CD4-positive, alpha-beta T cell (primary cell): ENCODE measurements at regions not wholly inside any gene's neighbourhood (a gene's known extent, or its start where the extent isn't known, plus 50 kb on each side); places are given as distances from the start of the nearest gene placed in this dataset.

Experiments
- ATAC-seq: fragments of 200-7000 bp; cut with Tn5 transposase; one replicate; pipeline ENCODE4 v1.10.0; 2022; ENCODE audit warnings: mild to moderate bottlenecking; ENCODE audit not compliant: poor library complexity
- CTCF ChIA-PET: fragments of 350-600 bp; sonication (Branson Sonifier 250); formaldehyde crosslinking; loops from one replicate; lab custom pipeline; 2021; ENCODE audit warnings: antibody characterized with exemption, inconsistent platforms; lab: Charles Lee
- POLR2A ChIA-PET: fragments of 350-600 bp; sonication (Branson Sonifier 250); formaldehyde crosslinking; loops from one replicate; lab custom pipeline; 2021; ENCODE audit warnings: antibody characterized with exemption, inconsistent platforms; lab: Charles Lee
- DNase-seq, 14 experiments: peaks; one replicate each; pipeline ENCODE4 v3.0.0-alpha.2; 2013 to 2020; ENCODE audit warnings: mixed read lengths in 2 of 14
- H3K27ac ChIP-seq, 2 donors: one replicate each; pipeline versions ENCODE4 v1.5.1 to v1.7.0; 2013; ENCODE audit warnings: low read length in 2 of 2, low read depth in 1 of 2, mild to moderate bottlenecking in 1 of 2
- H3K27me3 ChIP-seq, 2 experiments: 1 replicate in 1 of 2; 2 replicates in 1 of 2; pipeline versions ENCODE4 v1.6.1 to v1.7.0; 2013; ENCODE audit warnings: low read length in 2 of 2, control low read depth in 1 of 2, mild to moderate bottlenecking in 1 of 2, moderate library complexity in 1 of 2; ENCODE audit not compliant: insufficient read depth in 2 of 2, control insufficient read depth in 1 of 2
- H3K36me3 ChIP-seq: one replicate; pipeline ENCODE4 v1.6.1; 2013; ENCODE audit warnings: low read length, control low read depth; ENCODE audit not compliant: insufficient read depth
- H3K4me1 ChIP-seq: one replicate; pipeline ENCODE4 v1.6.1; 2013; ENCODE audit warnings: low read length, control low read depth; ENCODE audit not compliant: insufficient read depth
- H3K4me3 ChIP-seq: one replicate; pipeline ENCODE4 v1.5.1; 2013; ENCODE audit warnings: mild to moderate bottlenecking, low read length, moderate library complexity
- H3K9me3 ChIP-seq, 2 experiments: 1 replicate in 1 of 2; 2 replicates in 1 of 2; pipeline versions ENCODE4 v1.6.1 to v1.7.0; 2013; ENCODE audit warnings: low read length in 2 of 2, mild to moderate bottlenecking in 2 of 2, control low read depth in 1 of 2, moderate library complexity in 1 of 2; ENCODE audit not compliant: control insufficient read depth in 1 of 2, insufficient read depth in 1 of 2
- H3K27ac Mint-ChIP-seq: one replicate; pipeline ENCODE4 v1.8.0; 2020; ENCODE audit warnings: mixed read lengths
- H3K27me3 Mint-ChIP-seq: one replicate; pipeline ENCODE4 v1.8.0; 2021; ENCODE audit warnings: mixed read lengths
- H3K36me3 Mint-ChIP-seq: one replicate; pipeline ENCODE4 v1.8.0; 2021; ENCODE audit warnings: low read depth, mixed read lengths
- H3K4me1 Mint-ChIP-seq: one replicate; pipeline ENCODE4 v1.8.0; 2021; ENCODE audit warnings: low read depth, mixed read lengths
- H3K4me3 Mint-ChIP-seq: one replicate; pipeline ENCODE4 v1.8.0; 2020; ENCODE audit warnings: mild to moderate bottlenecking, mixed read lengths
- H3K9me3 Mint-ChIP-seq: one replicate; pipeline ENCODE4 v1.8.0; 2020; ENCODE audit warnings: mixed read lengths
- CTCF ChIP-seq: fragments of 200-600 bp; IDR thresholded peaks from one replicate; pipeline ENCODE4 v1.8.0; 2022; ENCODE audit warnings: antibody characterized with exemption, mild to moderate bottlenecking
- intact Hi-C, 2 experiments: fragments of 100-400 bp; cut with DNase I in 1 of 2; cut with micrococcal nuclease in 1 of 2; formaldehyde crosslinking; loops; one replicate each; pipeline versions ENCODE4 v1.15.1 to v1.9.0; 2023 to 2025; cut with DNase I, micrococcal nuclease

- H3K36me3 ChIP-seq = no peaks in the 10 kb centered on the region
- no peak overlapping the region for H3K27ac ChIP-seq
- ATAC-seq = no peak
- H3K4me1 ChIP-seq = no peaks in the 10 kb centered on the region
- Mint-ChIP-seq H3K36me3 (no peaks in the 10 kb centered on the region), H3K4me1 (no peaks in the 10 kb centered on the region), H3K4me3 (no peak overlapping the region), H3K27ac (no peak overlapping the region), H3K27me3 (peaks cover 6% of the 10 kb centered on the region), H3K9me3 (no peaks in the 10 kb centered on the region)
- DNase-seq = no peak
- H3K4me3 ChIP-seq = no peak overlapping the region
- no peaks in the 10 kb centered on the region for H3K9me3 ChIP-seq
- CTCF ChIA-PET = no interaction called here
- POLR2A ChIA-PET = no interaction called here
- no peaks in the 10 kb centered on the region for H3K27me3 ChIP-seq
- no peak for TF ChIP-seq CTCF
- intact Hi-C loops = no loop called here
Measured at GRCh38 chr6:140071601-140072062, 697.2 kb upstream of the CITED2 start.

- ChIA-PET POLR2A (no interaction called here), CTCF (no interaction called here)
- Mint-ChIP-seq H3K9me3 (no peaks in the 10 kb centered on the region), H3K27ac (no peak overlapping the region), H3K4me3 (no peak overlapping the region), H3K27me3 (peaks cover 6% of the 10 kb centered on the region), H3K36me3 (no peaks in the 10 kb centered on the region), H3K4me1 (no peaks in the 10 kb centered on the region)
- Histone ChIP-seq H3K4me3 (no peak overlapping the region), H3K4me1 (no peaks in the 10 kb centered on the region), H3K27ac (no peak overlapping the region), H3K9me3 (no peaks in the 10 kb centered on the region), H3K27me3 (no peaks in the 10 kb centered on the region), H3K36me3 (no peaks in the 10 kb centered on the region)
- no peak for TF ChIP-seq CTCF
- no peak for ATAC-seq
- DNase-seq = no peak
- intact Hi-C loops = no loop called here
Measured at GRCh38 chr6:140070846-140071473, 696.5 kb upstream of the CITED2 start.

- no peaks in the 10 kb centered on the region for H3K27me3 Mint-ChIP-seq
- H3K4me3 Mint-ChIP-seq = no peak overlapping the region
- ChIA-PET POLR2A (no interaction called here), CTCF (no interaction called here)
- no peaks in the 10 kb centered on the region for H3K36me3 ChIP-seq
- H3K4me1 ChIP-seq = no peaks in the 10 kb centered on the region
- H3K36me3 Mint-ChIP-seq = no peaks in the 10 kb centered on the region
- H3K9me3 Mint-ChIP-seq = no peaks in the 10 kb centered on the region
- no peak overlapping the region for H3K27ac Mint-ChIP-seq
- no peaks in the 10 kb centered on the region for H3K4me1 Mint-ChIP-seq
- ATAC-seq (no peak), DNase-seq (no peak)
- H3K27me3 ChIP-seq = no peaks in the 10 kb centered on the region
- H3K27ac ChIP-seq = no peak overlapping the region
- intact Hi-C loops = no loop called here
- no peak overlapping the region for H3K4me3 ChIP-seq
- no peaks in the 10 kb centered on the region for H3K9me3 ChIP-seq
- TF ChIP-seq CTCF = no peak
Measured at GRCh38 chr6:140069576-140069975, 695.1 kb upstream of the CITED2 start.
